Hepatocyte (in vitro differentiated cells): ENCODE measurements at regions not wholly inside any gene's neighbourhood (a gene's known extent, or its start where the extent isn't known, plus 50 kb on each side); places are given as distances from the start of the nearest gene placed in this dataset.
"Not testable (repeated sequence)": the region's sequence is repeated elsewhere in the genome, so short reads cannot be mapped to it uniquely, and the experiment has no call there.

Experiments
- EZH2 ChIP-seq: fragments of 200-600 bp; sonication (generic); IDR thresholded peaks from 2 replicates; pipeline ENCODE4 v1.6.1; 2016; ENCODE audit warnings: antibody characterized with exemption, mild to moderate bottlenecking, borderline replicate concordance
- EZH2phosphoT487 ChIP-seq: fragments of 200-600 bp; sonication (generic); IDR thresholded peaks from one replicate; pipeline ENCODE4 v1.6.1; 2018; ENCODE audit warnings: antibody characterized with exemption, mild to moderate bottlenecking, low read depth, moderate library complexity; ENCODE audit not compliant: unreplicated experiment, severe bottlenecking
- TF ChIP-seq, protein P1 (sequence below): fragments of 200-600 bp; sonication (generic); IDR thresholded peaks from 2 replicates; pipeline ENCODE4 v1.5.1; 2016; ENCODE audit warnings: antibody characterized with exemption, mild to moderate bottlenecking; ENCODE audit not compliant: poor library complexity

DNA sequence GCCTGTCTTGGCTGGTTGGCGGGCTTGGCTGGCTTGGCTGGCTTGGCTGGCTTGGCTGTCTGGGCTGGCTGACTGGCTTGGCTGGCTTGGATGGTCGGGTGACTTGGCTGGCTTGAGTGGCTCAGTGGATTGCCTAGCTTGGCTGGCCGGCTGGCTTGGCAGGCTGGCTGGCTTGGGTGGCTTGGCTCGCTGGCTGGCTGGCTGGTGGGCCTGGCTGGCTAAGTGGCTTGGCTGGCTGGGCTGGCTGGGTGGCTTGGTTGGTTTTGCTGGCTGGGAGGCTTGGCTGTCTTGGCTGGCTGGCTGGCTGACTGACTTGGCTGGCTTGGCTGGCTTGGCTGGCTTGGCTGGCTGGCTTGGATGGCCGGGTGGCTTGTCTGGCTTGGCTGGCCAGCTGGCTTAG is 2834.6 kb downstream of the RPIA start:
- TF ChIP-seq, protein P1, sequence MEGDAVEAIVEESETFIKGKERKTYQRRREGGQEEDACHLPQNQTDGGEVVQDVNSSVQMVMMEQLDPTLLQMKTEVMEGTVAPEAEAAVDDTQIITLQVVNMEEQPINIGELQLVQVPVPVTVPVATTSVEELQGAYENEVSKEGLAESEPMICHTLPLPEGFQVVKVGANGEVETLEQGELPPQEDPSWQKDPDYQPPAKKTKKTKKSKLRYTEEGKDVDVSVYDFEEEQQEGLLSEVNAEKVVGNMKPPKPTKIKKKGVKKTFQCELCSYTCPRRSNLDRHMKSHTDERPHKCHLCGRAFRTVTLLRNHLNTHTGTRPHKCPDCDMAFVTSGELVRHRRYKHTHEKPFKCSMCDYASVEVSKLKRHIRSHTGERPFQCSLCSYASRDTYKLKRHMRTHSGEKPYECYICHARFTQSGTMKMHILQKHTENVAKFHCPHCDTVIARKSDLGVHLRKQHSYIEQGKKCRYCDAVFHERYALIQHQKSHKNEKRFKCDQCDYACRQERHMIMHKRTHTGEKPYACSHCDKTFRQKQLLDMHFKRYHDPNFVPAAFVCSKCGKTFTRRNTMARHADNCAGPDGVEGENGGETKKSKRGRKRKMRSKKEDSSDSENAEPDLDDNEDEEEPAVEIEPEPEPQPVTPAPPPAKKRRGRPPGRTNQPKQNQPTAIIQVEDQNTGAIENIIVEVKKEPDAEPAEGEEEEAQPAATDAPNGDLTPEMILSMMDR = not testable (repeated sequence)
- not testable (repeated sequence) for TF ChIP-seq EZH2, EZH2phosphoT487
